Stimulated activated CD8-positive, alpha-beta memory T cell treated with anti-CD3 and anti-CD28 coated beads, Interleukin-12 subunit alpha, Interleukin-12 subunit beta, amount 100 ng/mL, for 4 hours (primary cell): ENCODE measurements at regions not wholly inside any gene's neighbourhood (a gene's known extent, or its start where the extent isn't known, plus 50 kb on each side); places are given as distances from the start of the nearest gene placed in this dataset.

ENCODE experiments used
- DNase-seq: peaks from one replicate; pipeline ENCODE4 v3.0.0-alpha.2; 2020; ENCODE audit warnings: low read depth

GRCh38 chr3:67288466-67289106 is 290.5 kb downstream of the KBTBD8 start:
- DNase-seq = no peak

GRCh38 chr3:67289626-67290025 is 291.5 kb downstream of the KBTBD8 start:
- DNase-seq = no peak

GRCh38 chr3:67290438-67290837 is 292.3 kb downstream of the KBTBD8 start:
- DNase-seq = no peak

GRCh38 chr3:67291287-67292252 is 293.5 kb downstream of the KBTBD8 start:
- DNase-seq = no peak

GRCh38 chr3:67292356-67293121 is 294.4 kb downstream of the KBTBD8 start:
- DNase-seq = no peak

- DNase-seq = no peak
Observed at GRCh38 chr3:67294341-67294740, 296.2 kb downstream of the KBTBD8 start.

- no peak for DNase-seq
Observed at GRCh38 chr3:67296039-67296892, 298.2 kb downstream of the KBTBD8 start.

- DNase-seq = no peak
Observed at GRCh38 chr3:67297715-67298475, 299.8 kb downstream of the KBTBD8 start.

- no peak for DNase-seq
Observed at GRCh38 chr3:67301556-67301955, 303.4 kb downstream of the KBTBD8 start.

GRCh38 chr3:67302489-67302888 is 304.4 kb downstream of the KBTBD8 start:
- DNase-seq = no peak

GRCh38 chr3:67305160-67305559 is 307.1 kb downstream of the KBTBD8 start:
- DNase-seq = no peak

- DNase-seq = no peak
Observed at GRCh38 chr3:67305922-67306321, 307.8 kb downstream of the KBTBD8 start.

- DNase-seq = no peak
Observed at GRCh38 chr3:67311440-67311839, 313.3 kb downstream of the KBTBD8 start.

- DNase-seq = no peak
Observed at GRCh38 chr3:67312155-67312554, 314.0 kb downstream of the KBTBD8 start.

GRCh38 chr3:67318162-67318561 is 320.1 kb downstream of the KBTBD8 start:
- DNase-seq = no peak

- DNase-seq = no peak
Observed at GRCh38 chr3:67324554-67324953, 326.4 kb downstream of the KBTBD8 start.
